ENCODE measurements at regions not wholly inside any gene's neighbourhood (a gene's known extent, or its start where the extent isn't known, plus 50 kb on each side); places are given as distances from the start of the nearest gene placed in this dataset.

GRCh38 chr6:53994201-53994600 lies 117.0 kb upstream of the MLIP start:
- CTCF ChIA-PET, result no interaction called here
- POLR2A ChIA-PET, result no interaction called here
- H3K4me3 ChIP-seq (ENCODE audit: low read depth, low read length), result no peak overlapping the region
- H3K36me3 ChIP-seq (ENCODE audit: control insufficient read depth in 2 of 2, insufficient read depth in 1 of 2, low read length in 2 of 2), result no peaks in the 10 kb centered on the region
- no peak overlapping the region for H3K27ac ChIP-seq (ENCODE audit: extremely low read depth, low read depth, low read length)
- TF ChIP-seq ZNF37A (tag by site-specific recombination; IDR thresholded peaks at IDR 0.05) (no peak), ZNF211 (tag by site-specific recombination; IDR thresholded peaks at IDR 0.05; ENCODE audit: low read depth) (no peak), ZNF837 (tag by site-specific recombination; IDR thresholded peaks at IDR 0.05) (no peak), ZBTB17 (tag by site-specific recombination; IDR thresholded peaks at IDR 0.05) (no peak), KLF17 (tag by site-specific recombination; IDR thresholded peaks at IDR 0.05) (no peak), ZBTB20 (tag by site-specific recombination; IDR thresholded peaks at IDR 0.05) (no peak)
- H3K4me1 ChIP-seq (ENCODE audit: control insufficient read depth, insufficient read depth, low read length), result no peaks in the 10 kb centered on the region
- no peaks in the 10 kb centered on the region for H3K9me3 ChIP-seq (ENCODE audit: control insufficient read depth, insufficient read depth, low read depth, low read length)

GRCh38 chr6:53995935-53996334 lies 115.3 kb upstream of the MLIP start:
- CTCF ChIA-PET, result interaction anchor here (0.5 to 7.4 kb wide), 4 partner anchors 9 to 1565 kb away, joined by 3 to 57 read pairs (median 3); no protein-coding TSS in a partner anchor
- POLR2A ChIA-PET, result no interaction called here
- no peak for TF ChIP-seq ZNF654 (tag by site-specific recombination; IDR thresholded peaks at IDR 0.05; ENCODE audit: low read depth)
- TF ChIP-seq ZNF24 (tag by site-specific recombination; IDR thresholded peaks at IDR 0.05), result no peak
- no peak for TF ChIP-seq ZNF596 (tag by site-specific recombination; IDR thresholded peaks at IDR 0.05)
- TF ChIP-seq MEIS1 (CRISPR knock-in tag; IDR thresholded peaks at IDR 0.05; ENCODE audit: borderline replicate concordance), result no peak
- TF ChIP-seq, protein P1, sequence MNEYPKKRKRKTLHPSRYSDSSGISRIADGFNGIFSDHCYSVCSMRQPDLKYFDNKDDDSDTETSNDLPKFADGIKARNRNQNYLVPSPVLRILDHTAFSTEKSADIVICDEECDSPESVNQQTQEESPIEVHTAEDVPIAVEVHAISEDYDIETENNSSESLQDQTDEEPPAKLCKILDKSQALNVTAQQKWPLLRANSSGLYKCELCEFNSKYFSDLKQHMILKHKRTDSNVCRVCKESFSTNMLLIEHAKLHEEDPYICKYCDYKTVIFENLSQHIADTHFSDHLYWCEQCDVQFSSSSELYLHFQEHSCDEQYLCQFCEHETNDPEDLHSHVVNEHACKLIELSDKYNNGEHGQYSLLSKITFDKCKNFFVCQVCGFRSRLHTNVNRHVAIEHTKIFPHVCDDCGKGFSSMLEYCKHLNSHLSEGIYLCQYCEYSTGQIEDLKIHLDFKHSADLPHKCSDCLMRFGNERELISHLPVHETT (tag by site-specific recombination; IDR thresholded peaks at IDR 0.05), result no peak
- TF ChIP-seq ZNF391 (tag by site-specific recombination; IDR thresholded peaks at IDR 0.05; ENCODE audit: borderline replicate concordance, low read depth), result no peak
- TF ChIP-seq ZFP37 (tag by site-specific recombination; IDR thresholded peaks at IDR 0.05), result no peak
- TF ChIP-seq KLF10 (tag by site-specific recombination; IDR thresholded peaks at IDR 0.05), result no peak
- no peak for TF ChIP-seq ZNF223 (tag by site-specific recombination; IDR thresholded peaks at IDR 0.05)
- TF ChIP-seq ZNF133 (tag by site-specific recombination; IDR thresholded peaks at IDR 0.05), result no peak
- TF ChIP-seq ZNF37A (tag by site-specific recombination; IDR thresholded peaks at IDR 0.05), result no peak
- no peak for TF ChIP-seq ZNF214 (tag by site-specific recombination; IDR thresholded peaks at IDR 0.05; ENCODE audit: borderline replicate concordance)
- TF ChIP-seq HOXA7 (CRISPR knock-in tag; IDR thresholded peaks at IDR 0.05; ENCODE audit: borderline replicate concordance), result no peak
- no peak for TF ChIP-seq ZNF560 (tag by site-specific recombination; IDR thresholded peaks at IDR 0.05; ENCODE audit: borderline replicate concordance)
- TF ChIP-seq ZNF248 (tag by site-specific recombination; IDR thresholded peaks at IDR 0.05), result no peak
- TF ChIP-seq OSR2 (tag by site-specific recombination; IDR thresholded peaks at IDR 0.05), result no peak
- TF ChIP-seq ZNF558 (tag by site-specific recombination; IDR thresholded peaks at IDR 0.05), result no peak
- TF ChIP-seq TCF7L2 (IDR thresholded peaks at IDR 0.05; ENCODE audit: borderline replicate concordance, low read depth, low read length), result no peak
- TF ChIP-seq FEZF1 (tag by site-specific recombination; IDR thresholded peaks at IDR 0.05), result no peak
- no peak overlapping the region for H3K4me3 ChIP-seq (ENCODE audit: low read depth, low read length)
- H3K36me3 ChIP-seq (ENCODE audit: control insufficient read depth in 2 of 2, insufficient read depth in 1 of 2, low read length in 2 of 2), result no peaks in the 10 kb centered on the region
- H3K9me3 ChIP-seq (ENCODE audit: control insufficient read depth, insufficient read depth, low read depth, low read length), result no peaks in the 10 kb centered on the region
- no peaks in the 10 kb centered on the region for H3K4me1 ChIP-seq (ENCODE audit: control insufficient read depth, insufficient read depth, low read length)
- H3K27ac ChIP-seq (ENCODE audit: extremely low read depth, low read depth, low read length), result no peak overlapping the region

Measured in HEK293 (cell line).